ENCODE measurements at regions not wholly inside any gene's neighbourhood (a gene's known extent, or its start where the extent isn't known, plus 50 kb on each side); places are given as distances from the start of the nearest gene placed in this dataset.

- TF ChIP-seq CTCF (conservative IDR thresholded peaks at IDR 0.05) (no peak), EZH2 (IDR thresholded peaks at IDR 0.05; ENCODE audit: low read depth) (no peak)
These were observed 159.9 kb downstream of the BARD1 start for GRCh38 chr2:214649440-214650205.

Data from PC-9 (cell line).